ENCODE measurements at regions not wholly inside any gene's neighbourhood (a gene's known extent, or its start where the extent isn't known, plus 50 kb on each side); places are given as distances from the start of the nearest gene placed in this dataset.
"Not testable (repeated sequence)": the region's sequence is repeated elsewhere in the genome, so short reads cannot be mapped to it uniquely, and the experiment has no call there.

GRCh38 chr7:123273185-123273584 is 73.4 kb upstream of the SLC13A1 start:
- no peak for TF ChIP-seq JUND (IDR thresholded peaks at IDR 0.05; ENCODE audit: low read depth)
- in situ Hi-C loops (cut with HindIII; ENCODE audit: low pct_unique_long_range_greater_than_20kb, low sequenced_read_pairs): no loop called here
- no peak for DNase-seq (ENCODE audit: low read depth in 1 of 2, low spot score in 1 of 2)

DNA sequence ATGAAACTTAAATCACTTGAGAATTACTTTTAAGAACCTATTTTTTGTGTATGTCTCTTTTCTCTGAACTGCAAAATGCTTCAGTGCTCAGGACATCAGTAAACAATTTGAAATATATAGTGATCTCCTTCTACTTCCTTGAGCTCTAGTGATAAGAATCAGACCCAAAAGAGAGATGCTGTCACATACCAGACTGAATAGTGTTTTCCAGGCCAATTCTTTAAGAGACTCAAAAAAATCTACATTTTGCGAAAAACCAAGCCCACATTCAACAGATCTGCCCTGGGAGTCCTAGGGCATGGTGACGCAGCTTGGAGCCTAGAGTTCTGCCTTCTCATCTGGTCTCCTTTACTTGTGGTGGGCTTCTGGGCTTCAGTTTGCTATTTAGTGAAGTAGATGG is 72.1 kb upstream of the SLC13A1 start:
- DNase-seq (ENCODE audit: low read depth in 1 of 2, low spot score in 1 of 2): no peak
- no peak for TF ChIP-seq JUND (IDR thresholded peaks at IDR 0.05; ENCODE audit: low read depth)
- in situ Hi-C loops (cut with HindIII; ENCODE audit: low pct_unique_long_range_greater_than_20kb, low sequenced_read_pairs): no loop called here

GRCh38 chr7:123271231-123271630 is 71.5 kb upstream of the SLC13A1 start:
- no peak for TF ChIP-seq JUND (IDR thresholded peaks at IDR 0.05; ENCODE audit: low read depth)
- in situ Hi-C loops (cut with HindIII; ENCODE audit: low pct_unique_long_range_greater_than_20kb, low sequenced_read_pairs): no loop called here
- DNase-seq (ENCODE audit: low read depth in 1 of 2, low spot score in 1 of 2): no peak

GRCh38 chr7:123270570-123270969 is 70.8 kb upstream of the SLC13A1 start:
- DNase-seq (ENCODE audit: low read depth in 1 of 2, low spot score in 1 of 2): no peak
- TF ChIP-seq JUND (IDR thresholded peaks at IDR 0.05; ENCODE audit: low read depth): no peak
- in situ Hi-C loops (cut with HindIII; ENCODE audit: low pct_unique_long_range_greater_than_20kb, low sequenced_read_pairs): no loop called here

- DNase-seq (ENCODE audit: low read depth in 1 of 2, low spot score in 1 of 2): no peak
- no peak for TF ChIP-seq JUND (IDR thresholded peaks at IDR 0.05; ENCODE audit: low read depth)
- in situ Hi-C loops (cut with HindIII; ENCODE audit: low pct_unique_long_range_greater_than_20kb, low sequenced_read_pairs): no loop called here
Observed at GRCh38 chr7:123265853-123266252, 66.1 kb upstream of the SLC13A1 start.

- in situ Hi-C loops (cut with HindIII; ENCODE audit: low pct_unique_long_range_greater_than_20kb, low sequenced_read_pairs); DNase-seq (ENCODE audit: low read depth in 1 of 2, low spot score in 1 of 2): not testable (repeated sequence)
Observed at GRCh38 chr7:123264820-123265219, 65.1 kb upstream of the SLC13A1 start.

- TF ChIP-seq JUND (IDR thresholded peaks at IDR 0.05; ENCODE audit: low read depth): no peak
- in situ Hi-C loops (cut with HindIII; ENCODE audit: low pct_unique_long_range_greater_than_20kb, low sequenced_read_pairs): no loop called here
- no peak for DNase-seq (ENCODE audit: low read depth in 1 of 2, low spot score in 1 of 2)
Observed at GRCh38 chr7:123260428-123260960, 60.7 kb upstream of the SLC13A1 start.

- in situ Hi-C loops (cut with HindIII; ENCODE audit: low pct_unique_long_range_greater_than_20kb, low sequenced_read_pairs): no loop called here
- no peak for DNase-seq (ENCODE audit: low read depth in 1 of 2, low spot score in 1 of 2)
- TF ChIP-seq JUND (IDR thresholded peaks at IDR 0.05; ENCODE audit: low read depth): no peak
Observed at GRCh38 chr7:123259759-123260158, 60.0 kb upstream of the SLC13A1 start.

All from T47D (cell line).